Neural crest cell (in vitro differentiated cells): ENCODE measurements at regions not wholly inside any gene's neighbourhood (a gene's known extent, or its start where the extent isn't known, plus 50 kb on each side); places are given as distances from the start of the nearest gene placed in this dataset.

Source experiments
- DNase-seq: peaks from one replicate; pipeline ENCODE4 v3.0.0; 2021; ENCODE audit warnings: low read depth, mixed read lengths, low spot score
- H3K27ac Mint-ChIP-seq: one replicate; pipeline ENCODE4 v1.8.0; 2021; ENCODE audit warnings: mild to moderate bottlenecking, mixed read lengths; ENCODE audit not compliant: unreplicated experiment
- H3K27me3 Mint-ChIP-seq: 2 replicates; pipeline ENCODE4 v1.8.0; 2021; ENCODE audit warnings: low read depth, mild to moderate bottlenecking, mixed read lengths
- H3K36me3 Mint-ChIP-seq: 2 replicates; pipeline ENCODE4 v1.8.0; 2021; ENCODE audit warnings: low read depth, mild to moderate bottlenecking, mixed read lengths
- H3K4me1 Mint-ChIP-seq: 2 replicates; pipeline ENCODE4 v1.8.0; 2021; ENCODE audit warnings: mixed read lengths
- H3K4me3 Mint-ChIP-seq: one replicate; pipeline ENCODE4 v1.8.0; 2021; ENCODE audit warnings: mild to moderate bottlenecking, mixed read lengths
- H3K9me3 Mint-ChIP-seq: 2 replicates; pipeline ENCODE4 v1.8.0; 2021; ENCODE audit warnings: mixed read lengths
- CTCF ChIP-seq: fragments of 200-600 bp; sonication (generic); conservative IDR thresholded peaks from 2 replicates; pipeline ENCODE4 v1.5.0; 2021; ENCODE audit warnings: antibody characterized with exemption, mild to moderate bottlenecking

GRCh38 chr7:3204526-3204925 lies 96.5 kb upstream of the SDK1 start:
- no peaks in the 10 kb centered on the region for H3K27me3 Mint-ChIP-seq
- peaks cover 4% of the 10 kb centered on the region for H3K36me3 Mint-ChIP-seq
- H3K27ac Mint-ChIP-seq: peak overlapping the region; percentile 27
- TF ChIP-seq CTCF: no peak
- peaks cover 24% of the 10 kb centered on the region for H3K4me1 Mint-ChIP-seq
- peaks cover 7% of the 10 kb centered on the region for H3K9me3 Mint-ChIP-seq
- H3K4me3 Mint-ChIP-seq: no peak overlapping the region
- no peak for DNase-seq

GRCh38 chr7:3206101-3206500 lies 95.0 kb upstream of the SDK1 start:
- Mint-ChIP-seq H3K27ac (no peak overlapping the region), H3K36me3 (no peaks in the 10 kb centered on the region), H3K9me3 (peaks cover 7% of the 10 kb centered on the region), H3K4me1 (peaks cover 16% of the 10 kb centered on the region), H3K4me3 (no peak overlapping the region), H3K27me3 (no peaks in the 10 kb centered on the region)
- DNase-seq: no peak
- no peak for TF ChIP-seq CTCF

GRCh38 chr7:3206771-3207191 lies 94.3 kb upstream of the SDK1 start:
- Mint-ChIP-seq H3K27ac (no peak overlapping the region), H3K4me3 (no peak overlapping the region), H3K27me3 (no peaks in the 10 kb centered on the region), H3K4me1 (peaks cover 12% of the 10 kb centered on the region), H3K9me3 (peaks cover 7% of the 10 kb centered on the region), H3K36me3 (no peaks in the 10 kb centered on the region)
- no peak for DNase-seq
- no peak for TF ChIP-seq CTCF

GRCh38 chr7:3207387-3207902 lies 93.6 kb upstream of the SDK1 start:
- H3K27me3 Mint-ChIP-seq: no peaks in the 10 kb centered on the region
- H3K4me1 Mint-ChIP-seq: peaks cover 7% of the 10 kb centered on the region
- no peak for DNase-seq
- no peak overlapping the region for H3K27ac Mint-ChIP-seq
- H3K4me3 Mint-ChIP-seq: no peak overlapping the region
- H3K36me3 Mint-ChIP-seq: no peaks in the 10 kb centered on the region
- TF ChIP-seq CTCF: no peak
- H3K9me3 Mint-ChIP-seq: peaks cover 7% of the 10 kb centered on the region

- Mint-ChIP-seq H3K4me3 (no peak overlapping the region), H3K36me3 (no peaks in the 10 kb centered on the region), H3K9me3 (peaks cover 5% of the 10 kb centered on the region), H3K27me3 (no peaks in the 10 kb centered on the region), H3K27ac (no peak overlapping the region), H3K4me1 (peaks cover 4% of the 10 kb centered on the region)
- TF ChIP-seq CTCF: no peak
- DNase-seq: no peak
Measured at GRCh38 chr7:3210531-3210930, 90.5 kb upstream of the SDK1 start.

- DNase-seq: no peak
- H3K4me1 Mint-ChIP-seq: peaks cover 10% of the 10 kb centered on the region
- no peak overlapping the region for H3K27ac Mint-ChIP-seq
- no peaks in the 10 kb centered on the region for H3K36me3 Mint-ChIP-seq
- no peaks in the 10 kb centered on the region for H3K27me3 Mint-ChIP-seq
- no peak for TF ChIP-seq CTCF
- H3K9me3 Mint-ChIP-seq: no peaks in the 10 kb centered on the region
- no peak overlapping the region for H3K4me3 Mint-ChIP-seq
Measured at GRCh38 chr7:3214090-3214413, 87.0 kb upstream of the SDK1 start.
